HG03565 (cell line): ENCODE measurements at regions not wholly inside any gene's neighbourhood (a gene's known extent, or its start where the extent isn't known, plus 50 kb on each side); places are given as distances from the start of the nearest gene placed in this dataset.
"Not testable (repeated sequence)": the region's sequence is repeated elsewhere in the genome, so short reads cannot be mapped to it uniquely, and the experiment has no call there.

Experiments used
- ATAC-seq: cut with Tn5 transposase; IDR thresholded peaks from one replicate; pipeline ENCODE4 v1.9.1; 2021; ENCODE audit warnings: mild to moderate bottlenecking, moderate library complexity; ENCODE audit not compliant: unreplicated experiment

DNA sequence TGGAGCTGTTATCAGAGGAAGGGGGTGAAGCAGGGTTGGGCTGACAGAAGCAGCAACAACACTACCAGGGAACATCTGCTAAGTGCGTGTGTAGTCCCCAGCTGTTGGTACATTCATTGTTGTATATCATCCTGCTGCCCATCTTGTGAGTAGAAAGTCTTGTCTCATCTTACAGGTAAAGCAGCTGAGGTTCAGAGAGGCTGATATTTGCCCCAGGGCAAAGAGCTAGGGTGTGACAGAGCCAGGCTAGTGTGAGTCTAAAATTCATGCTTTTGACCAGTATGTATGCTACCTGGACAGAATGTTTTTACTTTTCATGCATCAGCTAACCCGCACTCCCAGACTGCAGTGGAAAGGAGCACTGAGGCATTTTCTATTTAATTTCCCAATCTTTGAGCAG is 221.6 kb downstream of the STK31 start:
- no peak for ATAC-seq

DNA sequence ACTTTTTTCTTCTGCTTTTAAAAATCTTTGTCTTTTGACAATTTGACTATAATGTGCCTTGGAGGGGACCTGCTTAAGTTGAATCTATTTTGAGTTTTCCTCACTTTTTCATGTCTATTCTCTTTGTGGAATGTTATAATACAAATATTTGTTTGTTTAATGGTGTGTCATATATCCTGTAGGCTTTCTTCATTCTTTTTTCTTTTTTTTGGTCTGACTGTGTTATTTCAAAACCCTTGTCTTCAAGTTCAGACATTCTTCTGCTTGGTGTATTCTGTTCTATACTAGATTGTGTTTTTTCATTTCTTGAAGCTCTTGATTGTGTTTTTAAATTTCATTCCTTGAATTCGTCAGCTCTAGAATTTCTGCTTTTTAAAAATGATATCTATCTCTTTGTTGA is 228.2 kb downstream of the STK31 start:
- ATAC-seq = no peak

DNA sequence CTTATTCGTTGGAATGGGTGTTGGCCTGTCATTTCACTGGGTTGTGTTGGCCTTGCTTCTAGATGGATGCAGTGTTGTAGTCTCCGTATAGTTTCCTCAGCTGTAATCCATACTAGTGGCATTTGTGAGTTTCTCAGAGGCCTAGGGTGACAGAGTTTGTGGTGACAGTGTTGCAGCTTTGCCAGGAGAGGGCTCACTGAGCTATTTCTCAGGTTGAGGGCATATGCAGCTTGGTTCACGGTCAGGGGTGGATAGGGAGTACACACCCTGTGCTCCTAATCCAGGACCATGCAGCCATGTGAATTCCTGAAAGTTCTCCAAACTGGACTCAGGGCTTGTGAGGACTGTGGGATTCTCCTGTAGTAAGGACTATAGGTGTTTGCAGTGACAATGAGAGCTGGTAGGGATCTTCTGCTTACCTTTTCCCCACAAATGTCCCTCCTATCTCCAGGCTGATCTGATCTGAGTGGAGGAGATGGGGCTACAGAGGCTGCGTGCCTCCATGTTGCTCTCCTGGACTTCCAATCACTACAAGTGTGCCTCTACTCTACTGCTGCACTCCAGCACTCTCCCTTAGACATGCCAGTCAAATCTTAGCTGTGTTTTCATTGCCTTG is 229.0 kb downstream of the STK31 start:
- peak; percentile 69 for ATAC-seq

DNA sequence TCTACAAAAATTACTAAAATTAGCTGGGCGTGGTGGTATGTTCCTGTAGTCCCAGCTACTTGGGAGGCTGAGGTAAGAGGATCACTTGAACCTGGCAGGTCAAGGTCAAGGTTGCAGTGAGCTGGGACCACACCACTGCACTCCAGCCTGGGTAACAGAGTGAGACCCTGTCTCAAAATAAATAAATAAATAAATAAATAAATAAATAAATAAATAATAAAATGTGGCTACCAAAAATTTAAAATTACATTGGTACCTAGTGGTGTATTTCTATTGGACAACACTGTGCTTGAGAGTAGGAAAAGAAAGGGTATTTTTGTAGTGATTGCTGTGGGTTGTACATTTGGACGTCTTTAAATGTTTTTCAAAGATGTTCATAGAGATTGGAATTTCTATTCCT is 229.7 kb downstream of the STK31 start:
- ATAC-seq = not testable (repeated sequence)

DNA sequence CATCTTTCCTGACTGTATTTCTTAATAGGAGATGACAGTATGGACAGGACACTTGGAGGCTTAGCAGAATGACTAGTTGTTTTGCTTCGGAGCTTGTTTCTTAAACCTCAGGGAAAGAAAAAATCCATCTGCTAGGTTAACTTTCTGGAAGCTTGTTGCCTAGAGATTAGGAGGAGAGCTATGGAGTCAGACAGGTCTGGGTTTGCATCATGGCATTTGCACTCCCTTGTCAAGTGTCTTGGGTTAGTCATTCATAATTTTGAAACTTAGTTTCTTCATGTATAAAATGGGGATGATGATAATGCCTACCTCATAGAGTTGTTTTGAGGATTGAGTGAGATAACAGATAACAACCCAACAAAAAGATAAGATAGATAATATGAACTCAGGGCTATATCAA is 231.5 kb downstream of the STK31 start:
- ATAC-seq = no peak

DNA sequence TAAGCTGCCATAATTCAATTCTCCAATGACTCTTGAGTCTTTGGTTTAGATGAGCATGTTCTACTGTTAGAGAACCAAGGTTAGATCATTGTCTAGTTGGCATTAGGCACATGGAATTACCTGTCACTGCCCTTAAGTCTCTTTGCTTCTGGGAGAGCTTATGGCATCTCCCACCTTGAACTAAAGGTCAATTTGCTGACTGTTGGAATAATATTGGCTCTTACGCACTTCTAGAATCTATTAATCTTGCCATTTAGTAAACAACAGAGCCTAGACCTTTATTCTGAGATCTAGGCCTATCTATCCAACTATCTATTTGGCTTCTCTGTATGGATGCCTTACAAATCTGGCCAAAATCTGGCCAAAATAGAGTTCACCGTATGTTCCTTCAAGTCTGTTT is 232.0 kb downstream of the STK31 start:
- no peak for ATAC-seq

DNA sequence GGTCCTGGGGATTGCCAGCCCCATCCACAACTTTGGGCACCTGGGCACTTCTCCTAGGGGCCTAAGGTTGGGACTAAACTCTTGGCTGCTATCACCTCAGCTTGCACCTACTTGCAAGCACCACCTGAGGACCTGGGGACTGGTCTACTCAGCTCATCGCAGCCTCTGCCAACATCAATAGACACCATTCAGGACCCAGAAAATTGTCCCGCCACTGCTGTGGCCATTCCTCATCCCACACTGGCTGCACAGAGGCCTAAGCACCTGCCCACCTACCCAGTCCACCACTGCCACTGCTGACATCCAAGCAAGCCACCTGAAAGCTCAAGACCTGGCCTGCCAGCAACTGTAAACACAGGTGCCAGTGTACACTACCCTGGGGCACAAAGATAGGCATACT is 234.1 kb downstream of the STK31 start:
- no peak for ATAC-seq

DNA sequence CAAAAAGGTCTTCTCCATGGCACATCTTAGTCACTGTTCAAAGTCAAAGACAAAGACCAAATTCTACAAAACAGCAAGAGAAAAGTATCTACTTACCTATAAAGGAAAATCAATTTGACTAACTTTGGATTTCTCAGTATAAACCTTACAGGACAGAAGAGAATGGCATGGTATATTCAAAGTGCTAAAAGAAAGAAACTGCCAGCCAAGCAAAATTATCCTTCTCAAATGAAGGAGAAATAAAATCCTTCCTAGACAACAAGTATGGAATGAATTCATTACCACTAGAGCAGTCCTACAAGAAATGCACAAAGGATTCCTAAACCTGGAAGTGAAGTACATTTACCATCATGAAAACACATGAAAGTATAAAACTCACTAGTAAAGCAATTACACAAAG is 235.5 kb downstream of the STK31 start:
- no peak for ATAC-seq

DNA sequence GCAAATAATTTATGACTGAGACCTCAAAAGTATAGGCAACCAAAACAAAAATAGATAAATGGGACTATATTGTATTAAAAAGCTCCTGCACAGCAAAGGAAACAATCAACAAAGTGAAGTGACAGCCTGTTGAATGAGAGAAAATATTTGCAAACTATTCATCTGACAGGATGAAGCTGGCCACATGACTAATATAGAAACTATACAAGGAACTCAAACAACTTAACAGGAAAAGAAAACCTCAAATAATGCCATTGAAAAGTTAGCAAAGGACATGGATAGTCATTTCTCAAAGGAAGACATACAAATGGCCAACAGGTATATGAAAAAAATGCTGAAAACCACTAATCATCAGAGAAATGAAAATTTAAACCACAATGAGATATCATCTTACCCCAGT is 245.1 kb downstream of the STK31 start:
- no peak for ATAC-seq

DNA sequence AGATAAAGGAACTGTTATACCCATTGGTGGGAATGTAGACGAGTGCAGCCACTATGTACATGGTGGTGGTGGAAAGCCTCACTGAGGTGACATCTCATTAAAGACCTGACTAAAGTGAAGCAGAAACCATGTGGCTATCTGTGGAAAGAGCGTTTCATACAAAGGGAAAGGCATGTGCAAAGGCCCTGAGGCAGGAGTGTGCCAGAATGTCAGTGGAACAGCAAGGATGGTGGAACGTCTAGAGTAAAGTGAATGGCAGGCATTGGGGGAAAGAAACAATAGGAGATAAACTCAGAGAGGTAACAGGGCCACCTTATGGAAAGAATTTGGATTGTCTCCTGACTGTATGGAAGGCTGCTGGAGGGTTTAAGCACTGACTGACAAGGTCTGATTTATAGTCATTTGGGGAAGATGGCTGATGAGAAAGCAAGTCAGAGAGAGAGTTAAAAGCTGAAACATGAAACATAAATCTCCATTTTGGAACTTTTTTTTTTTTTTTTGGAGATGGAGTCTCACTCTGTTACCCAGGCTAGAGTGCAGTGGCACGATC is 245.7 kb downstream of the STK31 start:
- ATAC-seq = no peak

DNA sequence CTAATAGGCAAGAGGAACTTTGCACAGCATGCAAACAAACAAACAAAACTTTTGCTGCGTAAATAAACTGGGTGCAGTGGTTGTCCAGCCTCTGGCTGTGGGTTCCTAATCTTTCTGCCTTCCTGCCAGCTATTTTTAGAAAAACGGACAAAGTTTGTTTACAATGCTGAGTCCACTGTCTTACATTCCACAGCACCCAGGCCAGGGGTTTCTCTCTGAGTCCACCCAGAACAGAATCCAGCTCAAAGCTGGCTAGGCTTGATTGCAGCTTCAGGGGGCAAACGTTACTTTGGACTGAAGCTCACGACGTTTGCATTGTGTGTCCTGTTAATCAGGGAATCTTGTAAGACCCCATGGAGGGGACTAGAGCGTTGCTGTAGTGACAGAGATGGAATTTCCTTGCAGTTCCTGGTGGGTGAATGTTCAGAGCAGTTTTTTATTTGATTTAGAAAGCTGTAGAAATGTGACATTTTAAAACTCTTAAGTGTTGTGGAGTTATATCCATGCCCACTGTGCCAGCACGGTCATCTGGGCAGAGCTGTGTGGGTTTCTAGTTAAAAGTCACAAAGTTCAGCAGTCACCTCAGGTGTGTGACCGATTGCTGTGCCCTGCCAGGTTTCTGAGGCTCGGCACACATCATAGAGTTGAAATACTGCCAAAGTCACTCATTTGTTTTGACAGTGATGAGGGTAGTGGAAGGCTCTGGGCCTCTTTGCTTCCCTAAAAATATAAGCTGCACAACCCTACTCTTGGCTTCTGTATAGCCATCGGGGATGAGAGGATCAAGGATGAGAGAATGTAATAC is 247.0 kb downstream of the STK31 start:
- ATAC-seq = no peak

DNA sequence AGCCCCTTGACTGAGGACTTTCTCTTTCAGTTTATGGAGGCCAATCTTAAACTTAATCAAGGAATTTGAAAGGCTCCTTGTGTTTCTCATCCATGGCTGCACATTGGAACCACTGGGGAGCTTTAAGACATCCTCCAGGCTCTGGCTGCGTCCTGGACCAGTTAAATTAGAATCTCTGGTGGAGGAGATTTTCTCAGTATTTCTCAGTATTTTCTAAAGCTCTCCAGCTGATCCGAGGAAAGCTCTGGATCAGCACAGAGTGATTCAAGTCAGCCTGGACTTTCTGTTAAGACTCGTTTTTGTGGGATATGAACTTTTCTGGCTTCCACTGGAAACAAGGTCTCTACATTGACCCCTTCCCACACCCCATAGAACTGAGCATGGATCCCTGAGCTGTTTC is 249.8 kb downstream of the STK31 start:
- no peak for ATAC-seq

DNA sequence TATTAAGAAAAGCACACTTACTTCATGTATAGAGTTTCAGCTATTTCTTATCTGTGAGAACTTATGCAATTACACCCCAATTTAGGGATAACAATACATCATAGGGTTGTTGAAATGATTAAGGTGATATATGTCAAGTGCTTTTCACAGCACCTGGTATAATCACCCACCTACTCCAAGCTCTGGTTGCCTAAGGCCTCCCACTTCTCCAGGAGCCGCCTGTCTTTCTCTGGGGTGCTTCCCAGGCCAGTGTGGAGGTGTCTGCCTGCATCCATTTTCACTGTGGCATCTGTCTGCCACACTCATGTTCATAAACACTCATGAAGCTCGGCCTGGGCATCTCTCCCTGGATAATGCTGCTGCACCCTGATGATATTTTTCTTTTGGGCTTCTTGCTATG is 250.3 kb downstream of the STK31 start:
- no peak for ATAC-seq

DNA sequence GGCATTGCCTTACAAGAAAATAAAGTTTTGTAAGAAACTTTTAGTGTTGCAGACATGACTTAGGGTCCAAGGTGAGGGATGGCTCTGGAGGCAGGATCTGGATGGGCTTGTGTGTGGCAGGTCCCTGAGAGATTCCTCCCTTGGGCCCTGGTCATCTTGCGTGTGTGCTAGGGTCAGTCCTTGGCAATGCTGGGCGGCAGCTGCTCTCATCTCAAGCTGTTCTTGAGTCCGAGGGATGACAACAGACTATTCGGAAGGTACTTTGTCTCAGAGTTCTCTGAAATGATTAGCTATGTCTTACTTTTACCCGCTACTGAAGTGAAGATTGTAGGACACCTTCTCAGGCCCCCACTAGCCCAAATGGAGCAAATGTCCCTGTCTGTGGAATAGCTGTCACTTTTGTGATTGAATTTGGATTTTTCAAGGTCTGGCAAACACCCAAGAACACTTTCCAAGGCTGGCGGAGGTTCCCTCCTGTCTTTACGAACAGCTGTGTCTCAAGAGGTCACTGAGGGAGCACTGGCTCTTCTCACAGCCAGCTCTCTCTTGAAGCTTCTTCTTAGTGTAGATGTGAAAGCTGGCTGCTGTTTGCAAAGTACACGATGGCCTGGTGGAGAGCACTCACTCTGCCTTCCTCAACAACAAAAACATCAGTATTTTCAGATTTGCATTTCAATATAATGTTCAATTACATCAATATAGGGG is 253.6 kb downstream of the STK31 start:
- no peak for ATAC-seq

DNA sequence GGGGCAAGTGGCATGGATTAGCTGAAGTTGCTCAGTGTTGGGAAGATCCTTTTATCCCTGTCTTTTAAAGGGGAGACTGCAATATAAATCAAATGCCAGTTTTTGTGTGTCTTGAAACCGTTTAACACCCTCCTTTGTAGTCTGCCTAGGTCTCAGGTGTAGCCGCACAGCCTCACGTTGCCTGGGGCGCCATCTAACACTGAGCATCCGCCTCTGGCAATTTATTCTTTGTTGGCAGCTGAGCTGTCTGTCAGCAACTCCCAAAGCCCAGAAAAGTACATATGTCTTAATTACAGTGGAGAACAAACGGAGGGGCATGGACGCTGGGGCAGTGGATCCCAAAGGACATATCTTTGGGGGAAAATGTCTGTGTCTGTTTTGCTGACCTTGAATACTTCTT is 254.7 kb downstream of the STK31 start:
- ATAC-seq = no peak

DNA sequence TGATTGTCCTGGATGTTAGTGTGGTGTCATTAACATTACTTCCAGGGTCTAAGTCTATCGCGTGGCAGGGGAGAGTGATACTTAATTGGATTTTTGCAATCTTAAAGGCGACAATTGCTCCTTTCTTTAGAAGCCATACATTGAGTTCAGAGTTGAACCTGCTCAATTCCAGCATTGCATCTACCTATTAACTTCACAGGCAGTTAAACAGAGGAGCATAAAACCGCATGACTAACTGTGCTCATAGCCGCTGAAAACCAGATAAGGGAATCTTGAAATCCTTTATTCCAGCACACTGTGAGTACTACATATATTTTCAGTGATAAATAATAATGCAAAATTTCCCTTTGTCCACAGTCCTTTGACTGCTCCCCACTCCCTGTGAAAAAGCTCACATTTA is 255.3 kb downstream of the STK31 start:
- no peak for ATAC-seq

DNA sequence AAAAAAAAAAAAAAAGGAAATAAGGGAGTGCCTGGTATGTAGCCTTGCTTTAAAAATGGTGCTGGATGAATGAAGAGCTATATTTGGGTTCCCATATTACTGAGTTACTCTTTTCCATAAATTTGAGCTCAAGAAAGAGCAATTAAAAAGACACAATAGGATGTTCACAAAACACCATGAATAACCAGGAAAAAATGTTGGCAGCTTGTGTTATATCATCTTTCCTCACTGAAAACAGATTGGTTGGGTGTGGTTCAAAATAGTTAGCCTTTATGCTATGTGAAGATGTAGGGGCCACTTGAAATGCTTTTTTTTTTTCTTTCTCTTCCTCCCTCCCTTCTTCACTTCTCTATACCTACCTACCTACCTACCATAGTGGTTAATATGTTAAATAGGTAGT is 256.9 kb downstream of the STK31 start:
- ATAC-seq = no peak

DNA sequence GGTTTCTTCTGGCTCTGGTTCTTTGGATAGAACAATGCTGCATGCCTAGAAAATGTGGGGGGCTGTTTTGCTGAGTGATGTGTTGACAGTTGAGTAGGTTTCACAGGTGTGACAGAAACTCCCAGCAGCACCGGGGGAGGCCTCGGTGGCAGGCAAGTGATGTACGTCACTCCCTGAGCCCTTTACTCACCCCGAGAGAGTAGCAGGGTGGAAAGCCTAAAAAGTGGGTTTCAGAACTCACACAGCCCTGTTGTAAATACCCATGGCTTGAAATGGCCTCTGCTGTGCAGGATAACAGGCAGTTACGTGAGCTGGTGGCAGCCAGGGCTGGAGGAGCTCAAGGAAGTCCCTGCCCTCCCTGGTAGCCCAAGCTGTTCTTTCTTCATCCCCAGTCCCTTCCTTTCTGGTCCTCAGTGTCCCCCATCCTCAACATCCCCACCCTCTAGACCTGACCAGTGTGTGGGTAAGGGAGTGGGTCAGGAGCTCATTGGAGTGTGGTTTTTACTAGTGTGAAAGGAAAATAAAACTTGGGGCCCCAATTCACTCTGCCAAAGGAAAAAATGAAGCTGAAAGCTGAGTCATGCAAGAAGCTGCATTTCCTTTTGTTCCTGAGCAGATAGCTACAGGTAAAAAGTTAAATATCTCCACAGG is 258.1 kb downstream of the STK31 start:
- no peak for ATAC-seq

DNA sequence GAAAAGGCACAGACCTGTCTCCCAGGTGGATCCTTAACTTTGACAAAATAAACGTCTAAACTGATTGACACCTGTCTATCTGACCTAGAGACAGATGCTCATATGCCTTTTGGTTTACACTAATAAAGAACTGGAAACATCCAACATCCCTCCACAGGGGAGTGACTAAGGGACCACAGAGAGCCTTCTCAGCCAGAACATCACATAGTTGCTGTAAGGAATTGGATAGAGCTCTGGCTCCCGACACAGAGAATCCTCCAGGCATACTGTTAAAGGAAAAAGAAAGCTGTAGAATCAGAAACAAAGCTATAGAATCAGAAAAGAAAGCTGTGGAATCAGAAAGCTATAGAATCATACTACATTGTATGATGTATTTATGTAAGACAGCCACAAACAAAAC is 258.8 kb downstream of the STK31 start:
- ATAC-seq = no peak

DNA sequence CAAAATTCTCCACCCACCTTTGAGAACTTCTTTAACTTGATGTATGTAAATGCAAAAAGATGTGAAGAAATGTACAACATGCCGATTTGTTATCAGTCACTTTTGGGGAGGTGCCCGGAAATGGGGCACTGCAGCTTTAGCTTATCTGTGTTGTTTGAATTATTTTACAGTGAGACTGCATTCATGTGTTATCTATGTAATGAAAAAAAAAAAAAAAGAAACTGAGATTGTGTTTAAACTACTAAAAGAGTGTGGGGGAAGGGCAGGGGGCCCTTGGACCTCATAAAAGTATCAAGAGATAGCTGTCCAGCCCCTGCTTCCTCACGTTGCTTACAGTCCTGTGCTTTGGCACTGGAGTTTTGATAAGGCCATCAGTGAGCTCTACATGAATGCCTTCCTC is 259.4 kb downstream of the STK31 start:
- no peak for ATAC-seq

DNA sequence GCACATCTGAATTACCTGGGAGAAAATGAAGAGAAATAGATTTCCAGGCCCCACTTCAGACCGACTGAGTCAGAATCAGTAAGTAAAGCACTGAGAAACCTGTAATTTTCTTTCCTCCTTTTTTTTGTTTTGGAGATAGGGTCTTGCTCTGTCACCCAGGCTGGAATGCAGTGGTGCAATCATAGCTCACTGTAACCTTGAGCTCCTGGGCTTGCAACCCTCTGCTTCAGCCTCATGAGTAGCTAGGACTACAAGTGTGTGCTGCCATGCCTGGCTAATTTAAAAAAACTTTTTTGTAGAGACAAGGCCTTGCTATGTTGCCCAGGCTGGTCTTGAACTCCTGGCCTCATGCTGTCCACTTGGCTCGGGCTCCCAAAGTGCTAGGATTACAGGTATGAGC is 260.2 kb downstream of the STK31 start:
- ATAC-seq = no peak
